ENCODE measurements at regions not wholly inside any gene's neighbourhood (a gene's known extent, or its start where the extent isn't known, plus 50 kb on each side); places are given as distances from the start of the nearest gene placed in this dataset.

- no peak overlapping the region for H3K4me3 ChIP-seq (ENCODE audit: insufficient read depth, low read depth, low read length)
- H3K79me2 ChIP-seq (ENCODE audit: insufficient read depth, low read length) = no peaks in the 10 kb centered on the region
- FAIRE-seq (no peak), DNase-seq (ENCODE audit: low read depth) (no peak)
- H3K27ac ChIP-seq (ENCODE audit: low read depth, low read length) = no peak overlapping the region
- H3K9me3 ChIP-seq (ENCODE audit: insufficient read depth, low read depth, low read length) = peaks cover 21% of the 10 kb centered on the region
- TF ChIP-seq EZH2 (IDR thresholded peaks at IDR 0.05; ENCODE audit: insufficient read depth, low read length) = no peak
- no peak for TF ChIP-seq CTCF (IDR thresholded peaks at IDR 0.05; ENCODE audit: insufficient read depth, low read depth, low read length)
- no peak overlapping the region for H2AFZ ChIP-seq (ENCODE audit: low read depth, low read length)
- H3K36me3 Mint-ChIP-seq (ENCODE audit: low read depth, unreplicated experiment) = no peaks in the 10 kb centered on the region
- H3K36me3 ChIP-seq (ENCODE audit: insufficient read depth, low read length) = no peaks in the 10 kb centered on the region
- no peaks in the 10 kb centered on the region for H4K20me1 ChIP-seq (ENCODE audit: insufficient read depth, low read length)
- peaks cover 2% of the 10 kb centered on the region for H3K27me3 Mint-ChIP-seq (ENCODE audit: low read depth, unreplicated experiment)
- H3K4me1 Mint-ChIP-seq (ENCODE audit: low read depth, unreplicated experiment) = no peaks in the 10 kb centered on the region
- no peak overlapping the region for H3K27ac Mint-ChIP-seq (ENCODE audit: unreplicated experiment)
- H3K9me3 Mint-ChIP-seq (ENCODE audit: unreplicated experiment) = peaks cover 11% of the 10 kb centered on the region
- H3K4me1 ChIP-seq (ENCODE audit: insufficient read depth, low read length) = no peaks in the 10 kb centered on the region
- no peak overlapping the region for H3K4me3 Mint-ChIP-seq (ENCODE audit: unreplicated experiment)
- no peaks in the 10 kb centered on the region for H3K27me3 ChIP-seq (ENCODE audit: insufficient read depth, low read length)
- no peak overlapping the region for H3K4me2 ChIP-seq (ENCODE audit: low read length)
- H3K9ac ChIP-seq (ENCODE audit: low read length) = no peak overlapping the region
These were observed 68.8 kb upstream of the SDK1 start for GRCh38 chr7:3232228-3232627.

- Histone ChIP-seq H3K4me3 (ENCODE audit: insufficient read depth, low read depth, low read length) (no peak overlapping the region), H3K36me3 (ENCODE audit: insufficient read depth, low read length) (no peaks in the 10 kb centered on the region), H3K79me2 (ENCODE audit: insufficient read depth, low read length) (no peaks in the 10 kb centered on the region), H3K27me3 (ENCODE audit: insufficient read depth, low read length) (no peaks in the 10 kb centered on the region), H3K9ac (ENCODE audit: low read length) (no peak overlapping the region), H3K27ac (ENCODE audit: low read depth, low read length) (no peak overlapping the region), H3K4me2 (ENCODE audit: low read length) (no peak overlapping the region), H4K20me1 (ENCODE audit: insufficient read depth, low read length) (no peaks in the 10 kb centered on the region), H2AFZ (ENCODE audit: low read depth, low read length) (no peak overlapping the region), H3K4me1 (ENCODE audit: insufficient read depth, low read length) (no peaks in the 10 kb centered on the region), H3K9me3 (ENCODE audit: insufficient read depth, low read depth, low read length) (peaks cover 21% of the 10 kb centered on the region)
- Mint-ChIP-seq H3K9me3 (ENCODE audit: unreplicated experiment) (peaks cover 18% of the 10 kb centered on the region), H3K4me3 (ENCODE audit: unreplicated experiment) (no peak overlapping the region), H3K27ac (ENCODE audit: unreplicated experiment) (no peak overlapping the region), H3K36me3 (ENCODE audit: low read depth, unreplicated experiment) (no peaks in the 10 kb centered on the region), H3K27me3 (ENCODE audit: low read depth, unreplicated experiment) (peaks cover 2% of the 10 kb centered on the region), H3K4me1 (ENCODE audit: low read depth, unreplicated experiment) (no peaks in the 10 kb centered on the region)
- DNase-seq (ENCODE audit: low read depth) (no peak), FAIRE-seq (no peak)
- no peak for TF ChIP-seq EZH2 (IDR thresholded peaks at IDR 0.05; ENCODE audit: insufficient read depth, low read length)
- no peak for TF ChIP-seq CTCF (IDR thresholded peaks at IDR 0.05; ENCODE audit: insufficient read depth, low read depth, low read length)
These were observed 67.8 kb upstream of the SDK1 start for GRCh38 chr7:3233301-3233700.

GRCh38 chr7:3234051-3234450 lies 67.0 kb upstream of the SDK1 start:
- Histone ChIP-seq H3K9me3 (ENCODE audit: insufficient read depth, low read depth, low read length) (peaks cover 21% of the 10 kb centered on the region), H3K4me1 (ENCODE audit: insufficient read depth, low read length) (no peaks in the 10 kb centered on the region), H3K9ac (ENCODE audit: low read length) (no peak overlapping the region), H3K4me2 (ENCODE audit: low read length) (no peak overlapping the region), H3K27me3 (ENCODE audit: insufficient read depth, low read length) (no peaks in the 10 kb centered on the region), H2AFZ (ENCODE audit: low read depth, low read length) (no peak overlapping the region), H3K36me3 (ENCODE audit: insufficient read depth, low read length) (no peaks in the 10 kb centered on the region), H4K20me1 (ENCODE audit: insufficient read depth, low read length) (no peaks in the 10 kb centered on the region), H3K79me2 (ENCODE audit: insufficient read depth, low read length) (no peaks in the 10 kb centered on the region), H3K4me3 (ENCODE audit: insufficient read depth, low read depth, low read length) (no peak overlapping the region), H3K27ac (ENCODE audit: low read depth, low read length) (no peak overlapping the region)
- no peak for TF ChIP-seq EZH2 (IDR thresholded peaks at IDR 0.05; ENCODE audit: insufficient read depth, low read length)
- TF ChIP-seq CTCF (IDR thresholded peaks at IDR 0.05; ENCODE audit: insufficient read depth, low read depth, low read length) = no peak
- Mint-ChIP-seq H3K36me3 (ENCODE audit: low read depth, unreplicated experiment) (no peaks in the 10 kb centered on the region), H3K27ac (ENCODE audit: unreplicated experiment) (no peak overlapping the region), H3K4me3 (ENCODE audit: unreplicated experiment) (no peak overlapping the region), H3K27me3 (ENCODE audit: low read depth, unreplicated experiment) (peaks cover 3% of the 10 kb centered on the region), H3K9me3 (ENCODE audit: unreplicated experiment) (peaks cover 19% of the 10 kb centered on the region), H3K4me1 (ENCODE audit: low read depth, unreplicated experiment) (no peaks in the 10 kb centered on the region)
- FAIRE-seq = no peak
- no peak for DNase-seq (ENCODE audit: low read depth)

Data from astrocyte (in vitro differentiated cells and primary cell).